ENCODE measurements at regions not wholly inside any gene's neighbourhood (a gene's known extent, or its start where the extent isn't known, plus 50 kb on each side); places are given as distances from the start of the nearest gene placed in this dataset.

DNA sequence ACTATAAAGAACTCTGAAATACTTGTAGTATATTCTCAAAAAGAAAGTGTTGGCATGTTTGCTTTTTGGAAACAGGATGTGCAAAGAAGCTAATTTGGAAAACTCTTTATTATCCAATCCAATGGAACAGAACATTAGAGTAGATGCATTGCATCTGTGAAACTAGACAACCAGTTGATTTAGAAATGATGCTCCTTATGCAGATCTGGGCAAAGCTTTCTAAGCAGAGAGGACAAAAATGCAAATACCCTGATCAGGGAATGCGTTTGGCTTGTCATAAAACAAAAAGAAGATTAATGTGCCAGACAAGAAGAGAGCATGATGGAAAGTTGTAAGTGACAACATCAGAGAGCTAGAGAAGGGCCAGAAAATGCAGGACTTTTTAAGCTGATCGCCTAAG, 142.3 kb downstream of the RCHY1 start:
- Histone ChIP-seq H3K9me3 (ENCODE audit: control insufficient read depth in 2 of 3, low read length in 3 of 3) (no peaks in the 10 kb centered on the region), H3K4me3 (ENCODE audit: low read length) (no peak overlapping the region), H3K27ac (ENCODE audit: low read depth, low read length) (no peak overlapping the region), H3K4me1 (ENCODE audit: control insufficient read depth in 2 of 2, insufficient read depth in 2 of 2, low read length in 2 of 2) (no peaks in the 10 kb centered on the region), H3K27me3 (ENCODE audit: control insufficient read depth in 2 of 2, insufficient read depth in 2 of 2, low read length in 2 of 2) (no peaks in the 10 kb centered on the region), H3K36me3 (ENCODE audit: control insufficient read depth in 2 of 3, insufficient read depth in 3 of 3, low read length in 3 of 3) (no peaks in the 10 kb centered on the region)
- Mint-ChIP-seq H3K4me1 (no peaks in the 10 kb centered on the region), H3K4me3 (no peak overlapping the region), H3K27ac (no peak overlapping the region), H3K9me3 (peaks cover 0 to 11% (median 3%) of the 10 kb centered on the region in 11 donors), H3K27me3 (peaks cover 0 to 23% (median 16%) of the 10 kb centered on the region in 5 donors), H3K36me3 (no peaks in the 10 kb centered on the region)
- intact Hi-C loops (cut with micrococcal nuclease): no loop called here
- ATAC-seq (no peak), DNase-seq (no peak)
- POLR2A ChIA-PET: no interaction called here
- CTCF ChIA-PET: no interaction called here

DNA sequence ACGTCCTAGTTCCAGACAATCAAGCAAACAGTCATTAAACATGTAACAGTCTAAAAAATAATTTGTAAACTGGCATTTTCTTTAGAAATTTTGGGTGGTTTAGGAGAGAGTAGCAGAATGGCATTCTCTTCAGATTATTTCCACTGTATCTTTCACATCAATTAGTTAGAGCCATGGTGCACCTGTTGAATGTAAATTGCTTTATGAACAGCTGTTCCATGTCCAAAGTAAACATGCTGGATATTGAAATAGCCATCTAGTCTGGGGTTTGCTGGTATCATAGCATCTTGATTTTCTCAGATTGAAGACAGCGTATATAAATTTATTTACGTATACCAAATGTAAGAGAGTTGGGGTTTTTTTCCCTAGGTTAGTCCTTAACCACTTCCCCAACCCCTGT, 143.6 kb downstream of the RCHY1 start:
- Histone ChIP-seq H3K4me1 (ENCODE audit: control insufficient read depth in 2 of 2, insufficient read depth in 2 of 2, low read length in 2 of 2) (no peaks in the 10 kb centered on the region), H3K9me3 (ENCODE audit: control insufficient read depth in 2 of 3, low read length in 3 of 3) (no peaks in the 10 kb centered on the region), H3K27me3 (ENCODE audit: control insufficient read depth in 2 of 2, insufficient read depth in 2 of 2, low read length in 2 of 2) (no peaks in the 10 kb centered on the region), H3K4me3 (ENCODE audit: low read length) (no peak overlapping the region), H3K27ac (ENCODE audit: low read depth, low read length) (no peak overlapping the region), H3K36me3 (ENCODE audit: control insufficient read depth in 2 of 3, insufficient read depth in 3 of 3, low read length in 3 of 3) (no peaks in the 10 kb centered on the region)
- H3K36me3 Mint-ChIP-seq: no peaks in the 10 kb centered on the region
- POLR2A ChIA-PET: no interaction called here
- H3K27me3 Mint-ChIP-seq: peaks cover 0 to 23% (median 10%) of the 10 kb centered on the region in 5 donors
- H3K27ac Mint-ChIP-seq: no peak overlapping the region
- ATAC-seq (no peak), DNase-seq (no peak)
- H3K4me3 Mint-ChIP-seq: no peak overlapping the region
- peaks cover 0 to 7% (median under 1%) of the 10 kb centered on the region in 11 donors for H3K9me3 Mint-ChIP-seq
- CTCF ChIA-PET: no interaction called here
- intact Hi-C loops (cut with micrococcal nuclease): no loop called here
- H3K4me1 Mint-ChIP-seq: no peaks in the 10 kb centered on the region

DNA sequence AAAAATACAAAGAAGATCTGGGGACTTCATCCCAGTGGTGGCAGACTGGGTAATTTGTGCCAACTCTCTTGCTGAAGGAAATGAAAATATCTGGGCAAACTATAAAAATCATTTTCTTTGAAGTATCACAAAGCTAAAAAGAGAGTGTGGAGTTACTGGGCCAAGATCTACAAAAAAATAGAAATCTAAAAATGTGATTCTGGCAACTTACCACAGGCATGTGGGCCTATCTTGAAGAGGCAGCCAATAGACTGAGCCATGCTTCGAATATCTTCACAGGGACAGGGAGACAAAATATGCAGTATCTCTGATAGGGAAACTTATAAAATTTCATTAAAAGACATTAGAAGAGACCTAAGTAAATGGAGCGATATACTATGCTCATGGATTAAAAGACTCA, 168.8 kb downstream of the RCHY1 start:
- Mint-ChIP-seq H3K27me3 (peaks cover 0 to 12% (median 0%) of the 10 kb centered on the region in 5 donors), H3K4me1 (no peaks in the 10 kb centered on the region), H3K36me3 (no peaks in the 10 kb centered on the region), H3K27ac (no peak overlapping the region), H3K9me3 (peaks cover 0 to 11% (median 0%) of the 10 kb centered on the region in 11 donors), H3K4me3 (no peak overlapping the region)
- intact Hi-C loops (cut with micrococcal nuclease): no loop called here
- H3K27me3 ChIP-seq (ENCODE audit: control insufficient read depth in 2 of 2, insufficient read depth in 2 of 2, low read length in 2 of 2): no peaks in the 10 kb centered on the region
- H3K9me3 ChIP-seq (ENCODE audit: control insufficient read depth in 2 of 3, low read length in 3 of 3): no peaks in the 10 kb centered on the region
- H3K27ac ChIP-seq (ENCODE audit: low read depth, low read length): no peak overlapping the region
- ATAC-seq (no peak), DNase-seq (no peak)
- POLR2A ChIA-PET: no interaction called here
- no peak overlapping the region for H3K4me3 ChIP-seq (ENCODE audit: low read length)
- no peaks in the 10 kb centered on the region for H3K36me3 ChIP-seq (ENCODE audit: control insufficient read depth in 2 of 3, insufficient read depth in 3 of 3, low read length in 3 of 3)
- CTCF ChIA-PET: no interaction called here
- H3K4me1 ChIP-seq (ENCODE audit: control insufficient read depth in 2 of 2, insufficient read depth in 2 of 2, low read length in 2 of 2): no peaks in the 10 kb centered on the region

DNA sequence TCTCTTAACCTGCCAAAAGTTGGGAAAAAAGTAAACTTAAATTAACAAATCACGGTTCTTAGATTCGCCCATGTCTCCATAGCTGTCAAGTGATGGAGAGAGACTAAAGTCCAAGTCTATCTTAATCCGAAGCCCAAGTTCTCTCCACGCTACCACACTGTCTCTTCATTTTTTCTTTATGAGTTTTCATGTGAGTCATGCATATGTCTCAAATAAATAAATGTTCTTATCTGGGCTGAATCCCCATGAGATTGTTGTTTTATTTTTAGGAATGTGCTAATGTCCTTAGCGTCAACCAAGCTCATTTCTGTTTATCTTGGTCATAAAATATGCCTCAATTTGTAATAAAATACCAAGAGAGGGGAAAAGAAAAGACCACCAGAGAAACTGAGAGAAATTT, 169.3 kb downstream of the RCHY1 start:
- ChIA-PET POLR2A (no interaction called here), CTCF (no interaction called here)
- no peaks in the 10 kb centered on the region for H3K4me1 ChIP-seq (ENCODE audit: control insufficient read depth in 2 of 2, insufficient read depth in 2 of 2, low read length in 2 of 2)
- no peak overlapping the region for H3K27ac ChIP-seq (ENCODE audit: low read depth, low read length)
- intact Hi-C loops (cut with micrococcal nuclease): no loop called here
- no peak for DNase-seq
- no peak for ATAC-seq
- Mint-ChIP-seq H3K36me3 (no peaks in the 10 kb centered on the region), H3K4me3 (no peak overlapping the region), H3K27ac (no peak overlapping the region), H3K27me3 (peaks cover 0 to 12% (median 5%) of the 10 kb centered on the region in 5 donors), H3K4me1 (no peaks in the 10 kb centered on the region), H3K9me3 (peaks cover 0 to 11% (median 0%) of the 10 kb centered on the region in 11 donors)
- H3K9me3 ChIP-seq (ENCODE audit: control insufficient read depth in 2 of 3, low read length in 3 of 3): no peaks in the 10 kb centered on the region
- H3K36me3 ChIP-seq (ENCODE audit: control insufficient read depth in 2 of 3, insufficient read depth in 3 of 3, low read length in 3 of 3): no peaks in the 10 kb centered on the region
- H3K4me3 ChIP-seq (ENCODE audit: low read length): no peak overlapping the region
- no peaks in the 10 kb centered on the region for H3K27me3 ChIP-seq (ENCODE audit: control insufficient read depth in 2 of 2, insufficient read depth in 2 of 2, low read length in 2 of 2)

DNA sequence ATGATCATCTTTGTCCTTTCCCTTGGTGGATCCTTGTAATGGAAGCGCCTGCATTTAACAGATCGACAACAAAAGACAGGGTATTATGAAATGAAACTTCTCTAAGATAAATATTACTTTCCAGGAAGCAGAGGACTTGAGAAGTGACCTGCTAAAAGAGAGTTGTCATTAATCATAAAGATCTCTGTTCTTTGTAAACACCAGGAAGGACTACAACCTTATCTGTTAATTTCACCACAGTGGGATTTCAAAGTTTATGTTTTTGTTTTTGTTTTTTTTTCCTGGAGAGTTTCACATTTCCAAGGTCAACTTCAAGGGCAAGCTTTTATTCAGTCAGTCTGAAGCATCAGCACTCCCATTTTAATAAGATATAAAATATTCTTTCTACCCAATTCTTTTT, 170.9 kb downstream of the RCHY1 start:
- no peaks in the 10 kb centered on the region for H3K4me1 ChIP-seq (ENCODE audit: control insufficient read depth in 2 of 2, insufficient read depth in 2 of 2, low read length in 2 of 2)
- Mint-ChIP-seq H3K4me3 (no peak overlapping the region), H3K36me3 (no peaks in the 10 kb centered on the region), H3K27ac (no peak overlapping the region), H3K27me3 (peaks cover 0 to 12% (median 4%) of the 10 kb centered on the region in 5 donors), H3K9me3 (peaks cover 0 to 11% (median under 1%) of the 10 kb centered on the region in 11 donors), H3K4me1 (no peaks in the 10 kb centered on the region)
- ChIA-PET CTCF (no interaction called here), POLR2A (no interaction called here)
- H3K27me3 ChIP-seq (ENCODE audit: control insufficient read depth in 2 of 2, insufficient read depth in 2 of 2, low read length in 2 of 2): no peaks in the 10 kb centered on the region
- H3K4me3 ChIP-seq (ENCODE audit: low read length): no peak overlapping the region
- H3K9me3 ChIP-seq (ENCODE audit: control insufficient read depth in 2 of 3, low read length in 3 of 3): no peaks in the 10 kb centered on the region
- ATAC-seq: no peak
- H3K36me3 ChIP-seq (ENCODE audit: control insufficient read depth in 2 of 3, insufficient read depth in 3 of 3, low read length in 3 of 3): no peaks in the 10 kb centered on the region
- H3K27ac ChIP-seq (ENCODE audit: low read depth, low read length): no peak overlapping the region
- intact Hi-C loops (cut with micrococcal nuclease): no loop called here
- no peak for DNase-seq

DNA sequence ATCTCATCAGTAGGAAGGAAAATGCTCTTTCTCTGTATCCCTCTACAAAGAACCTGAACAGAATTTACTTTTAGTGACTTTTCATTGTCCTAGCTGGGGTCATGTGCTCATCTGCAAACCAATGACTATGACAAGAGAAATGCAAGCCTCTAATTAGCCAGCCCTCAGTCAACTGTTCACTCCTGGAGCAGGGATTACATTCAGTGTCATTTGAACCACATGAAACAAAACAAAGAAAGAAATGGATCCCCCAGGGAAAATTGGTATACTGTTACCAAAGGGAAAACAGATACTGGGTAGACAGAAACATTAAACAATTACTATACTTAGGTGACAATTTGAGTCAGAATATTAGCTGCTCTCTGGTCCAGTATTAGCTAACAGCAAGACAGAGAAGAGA, 173.6 kb downstream of the RCHY1 start:
- H3K9me3 Mint-ChIP-seq: peaks cover 2 to 15% (median 5%) of the 10 kb centered on the region in 11 donors
- ChIA-PET POLR2A (no interaction called here), CTCF (no interaction called here)
- intact Hi-C loops (cut with micrococcal nuclease): no loop called here
- no peak overlapping the region for H3K27ac Mint-ChIP-seq
- Histone ChIP-seq H3K27ac (ENCODE audit: low read depth, low read length) (no peak overlapping the region), H3K4me1 (ENCODE audit: control insufficient read depth in 2 of 2, insufficient read depth in 2 of 2, low read length in 2 of 2) (no peaks in the 10 kb centered on the region), H3K36me3 (ENCODE audit: control insufficient read depth in 2 of 3, insufficient read depth in 3 of 3, low read length in 3 of 3) (no peaks in the 10 kb centered on the region), H3K9me3 (ENCODE audit: control insufficient read depth in 2 of 3, low read length in 3 of 3) (no peaks in the 10 kb centered on the region), H3K4me3 (ENCODE audit: low read length) (no peak overlapping the region), H3K27me3 (ENCODE audit: control insufficient read depth in 2 of 2, insufficient read depth in 2 of 2, low read length in 2 of 2) (no peaks in the 10 kb centered on the region)
- ATAC-seq (no peak), DNase-seq (no peak)
- no peaks in the 10 kb centered on the region for H3K4me1 Mint-ChIP-seq
- H3K27me3 Mint-ChIP-seq: peaks cover 0 to 13% (median 2%) of the 10 kb centered on the region in 5 donors
- H3K36me3 Mint-ChIP-seq: no peaks in the 10 kb centered on the region
- no peak overlapping the region for H3K4me3 Mint-ChIP-seq

DNA sequence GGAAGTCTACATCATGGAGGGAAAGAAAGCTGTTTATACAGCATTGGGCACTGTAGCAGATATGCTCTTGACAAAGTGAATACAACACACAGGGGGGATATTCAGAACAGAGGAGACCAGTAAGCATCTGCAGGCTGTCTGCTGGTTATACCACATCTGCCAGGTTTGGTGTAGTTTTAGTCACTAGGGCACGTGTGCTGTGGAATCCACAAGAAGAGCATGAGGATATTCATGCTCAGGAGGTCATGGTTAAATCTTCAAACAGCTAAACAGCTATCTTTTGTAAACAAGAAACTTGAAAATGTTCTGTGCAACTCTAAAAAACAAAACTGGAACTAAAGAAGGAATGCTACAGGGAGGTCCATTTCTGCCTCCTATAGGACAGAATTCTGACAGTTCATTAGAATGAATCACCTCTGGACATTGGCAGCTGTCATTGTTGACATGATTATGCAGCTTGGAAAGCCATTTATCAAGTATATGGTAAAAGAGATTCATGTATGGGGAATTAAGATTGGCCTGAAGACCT, 175.8 kb downstream of the RCHY1 start:
- Mint-ChIP-seq H3K27me3 (peaks cover 0 to 13% (median 0%) of the 10 kb centered on the region in 5 donors), H3K9me3 (peaks cover 3 to 34% (median 9%) of the 10 kb centered on the region in 11 donors), H3K4me3 (no peak overlapping the region), H3K36me3 (no peaks in the 10 kb centered on the region), H3K4me1 (no peaks in the 10 kb centered on the region), H3K27ac (no peak overlapping the region)
- Histone ChIP-seq H3K27me3 (ENCODE audit: control insufficient read depth in 2 of 2, insufficient read depth in 2 of 2, low read length in 2 of 2) (no peaks in the 10 kb centered on the region), H3K4me1 (ENCODE audit: control insufficient read depth in 2 of 2, insufficient read depth in 2 of 2, low read length in 2 of 2) (no peaks in the 10 kb centered on the region), H3K36me3 (ENCODE audit: control insufficient read depth in 2 of 3, insufficient read depth in 3 of 3, low read length in 3 of 3) (no peaks in the 10 kb centered on the region), H3K9me3 (ENCODE audit: control insufficient read depth in 2 of 3, low read length in 3 of 3) (no peaks in the 10 kb centered on the region), H3K4me3 (ENCODE audit: low read length) (no peak overlapping the region), H3K27ac (ENCODE audit: low read depth, low read length) (no peak overlapping the region)
- POLR2A ChIA-PET: no interaction called here
- ATAC-seq (no peak), DNase-seq (no peak)
- intact Hi-C loops (cut with micrococcal nuclease): no loop called here
- CTCF ChIA-PET: no interaction called here

Data from naive thymus-derived CD4-positive, alpha-beta T cell (primary cell).